ENCODE measurements at regions not wholly inside any gene's neighbourhood (a gene's known extent, or its start where the extent isn't known, plus 50 kb on each side); places are given as distances from the start of the nearest gene placed in this dataset.
"Not testable (repeated sequence)": the region's sequence is repeated elsewhere in the genome, so short reads cannot be mapped to it uniquely, and the experiment has no call there.

- Histone ChIP-seq H3K4me1 (ENCODE audit: insufficient read depth, insufficient read length) (no peaks in the 10 kb centered on the region), H3K4me3 (ENCODE audit: insufficient read length, low read depth) (no peak overlapping the region), H3K27me3 (ENCODE audit: insufficient read depth, insufficient read length) (no peaks in the 10 kb centered on the region), H3K9ac (ENCODE audit: insufficient read length, low read depth) (no peak overlapping the region), H3K36me3 (ENCODE audit: insufficient read depth, insufficient read length, low read length) (no peaks in the 10 kb centered on the region), H3K9me3 (ENCODE audit: insufficient read depth, low read length) (no peaks in the 10 kb centered on the region)
- TF ChIP-seq SUZ12 (IDR thresholded peaks at IDR 0.05; ENCODE audit: extremely low read depth, insufficient read depth, insufficient read length) (no peak), ZNF274 (IDR thresholded peaks at IDR 0.05; ENCODE audit: low read depth, low read length) (no peak), YY1 (IDR thresholded peaks at IDR 0.05; ENCODE audit: insufficient read depth, insufficient read length) (no peak)
- DNase-seq (ENCODE audit: low read depth, low spot score): no peak
These were observed 235.1 kb downstream of the ABCC12 start for GRCh38 chr16:47920709-47921108.

DNA sequence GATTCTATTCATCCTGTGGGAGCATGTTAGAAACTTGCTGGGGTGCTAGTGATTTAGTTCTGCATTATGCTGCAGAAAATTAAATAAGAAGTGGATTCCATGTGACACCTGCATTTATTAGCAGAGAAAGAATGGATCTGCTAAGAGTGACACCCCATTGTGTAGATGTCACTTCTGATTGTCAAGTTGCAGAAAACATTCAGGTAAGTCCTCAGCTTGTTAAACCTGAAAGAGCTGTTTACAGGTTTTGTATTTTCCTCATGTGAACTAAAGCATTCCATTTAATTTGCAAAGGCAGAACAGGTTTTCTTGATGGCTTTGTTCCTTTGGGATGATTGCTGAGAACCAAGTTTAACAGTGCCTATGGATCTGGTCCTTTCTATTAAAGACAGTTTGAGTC lies 238.7 kb downstream of the ABCC12 start:
- Histone ChIP-seq H3K4me3 (ENCODE audit: insufficient read length, low read depth) (no peak overlapping the region), H3K9me3 (ENCODE audit: insufficient read depth, low read length) (no peaks in the 10 kb centered on the region), H3K36me3 (ENCODE audit: insufficient read depth, insufficient read length, low read length) (no peaks in the 10 kb centered on the region), H3K4me1 (ENCODE audit: insufficient read depth, insufficient read length) (no peaks in the 10 kb centered on the region), H3K9ac (ENCODE audit: insufficient read length, low read depth) (no peak overlapping the region), H3K27me3 (ENCODE audit: insufficient read depth, insufficient read length) (no peaks in the 10 kb centered on the region)
- TF ChIP-seq ZNF274 (IDR thresholded peaks at IDR 0.05; ENCODE audit: low read depth, low read length): no peak
- no peak for DNase-seq (ENCODE audit: low read depth, low spot score)

DNA sequence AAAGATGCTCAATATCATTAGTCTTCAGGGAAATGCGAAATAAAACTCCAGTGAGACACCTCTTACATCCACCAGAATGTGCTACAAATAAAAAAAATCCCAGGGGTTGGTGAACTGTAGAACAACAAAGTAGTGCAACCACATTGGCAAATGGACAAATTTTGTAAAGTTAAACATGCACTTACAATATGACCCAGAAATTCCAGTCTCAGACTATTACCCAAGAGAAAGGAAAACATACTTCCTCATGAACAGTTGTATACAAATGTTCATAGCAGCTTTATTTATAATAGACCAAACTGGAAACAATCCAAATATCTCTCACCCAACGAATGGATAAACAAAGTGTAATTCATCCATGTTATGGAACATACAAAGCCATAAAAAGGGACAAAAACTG lies 239.5 kb downstream of the ABCC12 start:
- H3K36me3 ChIP-seq (ENCODE audit: insufficient read depth, insufficient read length, low read length): no peaks in the 10 kb centered on the region
- H3K9ac ChIP-seq (ENCODE audit: insufficient read length, low read depth): no peak overlapping the region
- H3K9me3 ChIP-seq (ENCODE audit: insufficient read depth, low read length): no peaks in the 10 kb centered on the region
- H3K4me3 ChIP-seq (ENCODE audit: insufficient read length, low read depth): no peak overlapping the region
- no peaks in the 10 kb centered on the region for H3K27me3 ChIP-seq (ENCODE audit: insufficient read depth, insufficient read length)
- H3K4me1 ChIP-seq (ENCODE audit: insufficient read depth, insufficient read length): no peaks in the 10 kb centered on the region
- no peak for TF ChIP-seq YY1 (IDR thresholded peaks at IDR 0.05; ENCODE audit: insufficient read depth, insufficient read length)
- no peak for TF ChIP-seq ZNF274 (IDR thresholded peaks at IDR 0.05; ENCODE audit: low read depth, low read length)
- TF ChIP-seq SUZ12 (IDR thresholded peaks at IDR 0.05; ENCODE audit: extremely low read depth, insufficient read depth, insufficient read length): no peak
- no peak for DNase-seq (ENCODE audit: low read depth, low spot score)

- TF ChIP-seq ZNF274 (IDR thresholded peaks at IDR 0.05; ENCODE audit: low read depth, low read length): no peak
- TF ChIP-seq YY1 (IDR thresholded peaks at IDR 0.05; ENCODE audit: insufficient read depth, insufficient read length): no peak
- no peak for TF ChIP-seq SUZ12 (IDR thresholded peaks at IDR 0.05; ENCODE audit: extremely low read depth, insufficient read depth, insufficient read length)
- no peak overlapping the region for H3K9ac ChIP-seq (ENCODE audit: insufficient read length, low read depth)
- H3K4me1 ChIP-seq (ENCODE audit: insufficient read depth, insufficient read length): no peaks in the 10 kb centered on the region
- peaks cover 14% of the 10 kb centered on the region for H3K9me3 ChIP-seq (ENCODE audit: insufficient read depth, low read length)
- no peaks in the 10 kb centered on the region for H3K27me3 ChIP-seq (ENCODE audit: insufficient read depth, insufficient read length)
- no peak for DNase-seq (ENCODE audit: low read depth, low spot score)
- H3K4me3 ChIP-seq (ENCODE audit: insufficient read length, low read depth): no peak overlapping the region
- H3K36me3 ChIP-seq (ENCODE audit: insufficient read depth, insufficient read length, low read length): no peaks in the 10 kb centered on the region
These were observed 248.7 kb downstream of the ABCC12 start for GRCh38 chr16:47907109-47907508.

- Histone ChIP-seq H3K27me3 (ENCODE audit: insufficient read depth, insufficient read length) (no peaks in the 10 kb centered on the region), H3K36me3 (ENCODE audit: insufficient read depth, insufficient read length, low read length) (no peaks in the 10 kb centered on the region), H3K9ac (ENCODE audit: insufficient read length, low read depth) (no peak overlapping the region), H3K9me3 (ENCODE audit: insufficient read depth, low read length) (peaks cover 14% of the 10 kb centered on the region), H3K4me3 (ENCODE audit: insufficient read length, low read depth) (no peak overlapping the region), H3K4me1 (ENCODE audit: insufficient read depth, insufficient read length) (no peaks in the 10 kb centered on the region)
- no peak for TF ChIP-seq SUZ12 (IDR thresholded peaks at IDR 0.05; ENCODE audit: extremely low read depth, insufficient read depth, insufficient read length)
- no peak for TF ChIP-seq ZNF274 (IDR thresholded peaks at IDR 0.05; ENCODE audit: low read depth, low read length)
- DNase-seq (ENCODE audit: low read depth, low spot score): no peak
These were observed 250.0 kb downstream of the ABCC12 start for GRCh38 chr16:47905771-47906170.

- TF ChIP-seq ZNF274 (IDR thresholded peaks at IDR 0.05; ENCODE audit: low read depth, low read length) (no peak), SUZ12 (IDR thresholded peaks at IDR 0.05; ENCODE audit: extremely low read depth, insufficient read depth, insufficient read length) (no peak), YY1 (IDR thresholded peaks at IDR 0.05; ENCODE audit: insufficient read depth, insufficient read length) (no peak)
- Histone ChIP-seq H3K9ac (ENCODE audit: insufficient read length, low read depth) (no peak overlapping the region), H3K4me3 (ENCODE audit: insufficient read length, low read depth) (no peak overlapping the region), H3K27me3 (ENCODE audit: insufficient read depth, insufficient read length) (no peaks in the 10 kb centered on the region), H3K9me3 (ENCODE audit: insufficient read depth, low read length) (peaks cover 7% of the 10 kb centered on the region), H3K4me1 (ENCODE audit: insufficient read depth, insufficient read length) (no peaks in the 10 kb centered on the region), H3K36me3 (ENCODE audit: insufficient read depth, insufficient read length, low read length) (no peaks in the 10 kb centered on the region)
- DNase-seq (ENCODE audit: low read depth, low spot score): no peak
These were observed 251.1 kb downstream of the ABCC12 start for GRCh38 chr16:47904691-47905090.

- H3K4me3 ChIP-seq (ENCODE audit: insufficient read length, low read depth): no peak overlapping the region
- no peak overlapping the region for H3K9ac ChIP-seq (ENCODE audit: insufficient read length, low read depth)
- no peaks in the 10 kb centered on the region for H3K27me3 ChIP-seq (ENCODE audit: insufficient read depth, insufficient read length)
- TF ChIP-seq YY1 (IDR thresholded peaks at IDR 0.05; ENCODE audit: insufficient read depth, insufficient read length) (no peak), SUZ12 (IDR thresholded peaks at IDR 0.05; ENCODE audit: extremely low read depth, insufficient read depth, insufficient read length) (no peak), ZNF274 (IDR thresholded peaks at IDR 0.05; ENCODE audit: low read depth, low read length) (no peak)
- H3K9me3 ChIP-seq (ENCODE audit: insufficient read depth, low read length): no peaks in the 10 kb centered on the region
- DNase-seq (ENCODE audit: low read depth, low spot score): no peak
- no peaks in the 10 kb centered on the region for H3K36me3 ChIP-seq (ENCODE audit: insufficient read depth, insufficient read length, low read length)
- H3K4me1 ChIP-seq (ENCODE audit: insufficient read depth, insufficient read length): no peaks in the 10 kb centered on the region
These were observed 252.3 kb downstream of the ABCC12 start for GRCh38 chr16:47903470-47903869.

DNA sequence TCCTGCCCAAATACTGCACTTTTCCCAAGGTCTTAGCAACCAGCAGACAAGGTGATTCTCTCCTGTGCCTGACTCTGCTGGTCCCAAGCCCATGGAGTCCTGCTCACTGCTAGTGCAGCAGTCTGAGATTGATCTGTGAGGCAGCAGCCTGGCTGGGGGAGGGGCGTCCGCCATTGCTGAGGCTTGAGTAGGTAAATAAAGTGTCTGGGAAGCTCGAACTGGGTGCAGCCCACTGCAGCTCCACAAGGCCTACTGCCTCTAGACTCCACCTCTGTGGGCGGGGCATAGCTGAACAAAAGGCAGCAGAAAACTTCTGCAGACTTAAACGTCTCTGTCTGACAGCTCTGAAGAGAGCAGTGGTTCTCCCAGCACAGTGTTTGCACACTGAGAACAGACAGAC lies 258.7 kb downstream of the ABCC12 start:
- not testable (repeated sequence) for H3K4me3 ChIP-seq (ENCODE audit: insufficient read length, low read depth); DNase-seq (ENCODE audit: low read depth, low spot score); H3K36me3 ChIP-seq (ENCODE audit: insufficient read depth, insufficient read length, low read length); H3K9me3 ChIP-seq (ENCODE audit: insufficient read depth, low read length); H3K9ac ChIP-seq (ENCODE audit: insufficient read length, low read depth); H3K27me3 ChIP-seq (ENCODE audit: insufficient read depth, insufficient read length); H3K4me1 ChIP-seq (ENCODE audit: insufficient read depth, insufficient read length)

All from NT2/D1 (cell line).